Hepatocyte (in vitro differentiated cells): ENCODE measurements at regions not wholly inside any gene's neighbourhood (a gene's known extent, or its start where the extent isn't known, plus 50 kb on each side); places are given as distances from the start of the nearest gene placed in this dataset.
"Not testable (repeated sequence)": the region's sequence is repeated elsewhere in the genome, so short reads cannot be mapped to it uniquely, and the experiment has no call there.

ENCODE experiments used
- EZH2 ChIP-seq: fragments of 200-600 bp; sonication (generic); IDR thresholded peaks from 2 replicates; pipeline ENCODE4 v1.6.1; 2016; ENCODE audit warnings: antibody characterized with exemption, mild to moderate bottlenecking, borderline replicate concordance
- EZH2phosphoT487 ChIP-seq: fragments of 200-600 bp; sonication (generic); IDR thresholded peaks from one replicate; pipeline ENCODE4 v1.6.1; 2018; ENCODE audit warnings: antibody characterized with exemption, mild to moderate bottlenecking, low read depth, moderate library complexity; ENCODE audit not compliant: unreplicated experiment, severe bottlenecking
- TF ChIP-seq, protein P1 (sequence below): fragments of 200-600 bp; sonication (generic); IDR thresholded peaks from 2 replicates; pipeline ENCODE4 v1.5.1; 2016; ENCODE audit warnings: antibody characterized with exemption, mild to moderate bottlenecking; ENCODE audit not compliant: poor library complexity

DNA sequence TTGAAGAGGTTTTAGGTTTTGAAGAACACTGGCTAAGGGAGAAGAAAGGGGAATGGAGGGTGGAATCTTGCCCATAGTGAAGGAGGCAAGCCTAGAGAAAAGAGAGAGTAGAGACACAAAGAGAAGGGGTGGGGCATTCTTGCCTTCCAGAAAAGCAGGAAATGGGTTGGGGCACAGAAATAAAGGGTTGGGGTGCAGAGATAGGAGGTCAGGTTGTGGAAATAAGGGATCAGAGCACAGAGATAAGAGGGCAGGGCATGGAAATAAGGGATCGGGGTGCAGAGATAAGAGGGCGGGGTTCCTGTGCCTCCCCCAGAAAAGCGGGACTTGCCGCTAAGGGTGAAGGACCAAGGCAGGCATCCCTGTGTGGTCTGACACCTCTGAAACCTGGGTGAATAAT, 69.9 kb downstream of the ALG1L2 start:
- TF ChIP-seq, protein P1, sequence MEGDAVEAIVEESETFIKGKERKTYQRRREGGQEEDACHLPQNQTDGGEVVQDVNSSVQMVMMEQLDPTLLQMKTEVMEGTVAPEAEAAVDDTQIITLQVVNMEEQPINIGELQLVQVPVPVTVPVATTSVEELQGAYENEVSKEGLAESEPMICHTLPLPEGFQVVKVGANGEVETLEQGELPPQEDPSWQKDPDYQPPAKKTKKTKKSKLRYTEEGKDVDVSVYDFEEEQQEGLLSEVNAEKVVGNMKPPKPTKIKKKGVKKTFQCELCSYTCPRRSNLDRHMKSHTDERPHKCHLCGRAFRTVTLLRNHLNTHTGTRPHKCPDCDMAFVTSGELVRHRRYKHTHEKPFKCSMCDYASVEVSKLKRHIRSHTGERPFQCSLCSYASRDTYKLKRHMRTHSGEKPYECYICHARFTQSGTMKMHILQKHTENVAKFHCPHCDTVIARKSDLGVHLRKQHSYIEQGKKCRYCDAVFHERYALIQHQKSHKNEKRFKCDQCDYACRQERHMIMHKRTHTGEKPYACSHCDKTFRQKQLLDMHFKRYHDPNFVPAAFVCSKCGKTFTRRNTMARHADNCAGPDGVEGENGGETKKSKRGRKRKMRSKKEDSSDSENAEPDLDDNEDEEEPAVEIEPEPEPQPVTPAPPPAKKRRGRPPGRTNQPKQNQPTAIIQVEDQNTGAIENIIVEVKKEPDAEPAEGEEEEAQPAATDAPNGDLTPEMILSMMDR = not testable (repeated sequence)
- not testable (repeated sequence) for TF ChIP-seq EZH2, EZH2phosphoT487
